C4-2B (cell line): ENCODE measurements at regions not wholly inside any gene's neighbourhood (a gene's known extent, or its start where the extent isn't known, plus 50 kb on each side); places are given as distances from the start of the nearest gene placed in this dataset.

Experiments
- ZFX ChIP-seq: fragments of 450-650 bp; IDR thresholded peaks from 2 replicates; pipeline ENCODE4 v1.6.1; 2017
- TF ChIP-seq, protein P1 (sequence below): fragments of 450-650 bp; conservative IDR thresholded peaks from 2 replicates; pipeline ENCODE4 v1.5.1; 2017; ENCODE audit warnings: mild to moderate bottlenecking

DNA sequence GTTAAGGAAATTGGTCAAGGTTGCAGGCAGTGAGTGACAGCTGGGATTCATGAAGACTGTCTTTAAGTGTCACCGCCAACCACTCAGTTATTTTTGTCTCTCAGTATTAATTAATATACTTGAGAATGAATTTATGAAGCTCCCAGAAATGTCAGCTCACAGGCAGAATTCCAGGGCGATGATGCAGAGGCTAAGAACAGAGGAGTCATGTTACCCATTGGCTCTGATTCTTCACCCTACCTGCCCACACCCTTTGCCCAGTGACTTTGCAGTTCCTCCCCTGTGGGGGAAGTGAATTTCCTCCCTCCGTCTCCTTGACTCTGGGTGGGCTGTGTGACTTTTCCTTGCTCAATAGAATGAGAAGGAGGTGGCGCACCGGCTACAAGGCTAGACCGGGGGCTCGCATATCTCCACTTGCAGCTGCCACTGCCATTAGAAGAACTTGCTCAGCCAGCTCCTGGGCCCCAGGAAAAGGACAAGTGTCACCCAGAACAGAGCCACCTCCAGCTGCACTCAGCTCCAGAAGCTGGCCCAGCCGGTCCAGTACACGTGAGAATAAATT lies 157.1 kb upstream of the PRKCQ start:
- TF ChIP-seq, protein P1, sequence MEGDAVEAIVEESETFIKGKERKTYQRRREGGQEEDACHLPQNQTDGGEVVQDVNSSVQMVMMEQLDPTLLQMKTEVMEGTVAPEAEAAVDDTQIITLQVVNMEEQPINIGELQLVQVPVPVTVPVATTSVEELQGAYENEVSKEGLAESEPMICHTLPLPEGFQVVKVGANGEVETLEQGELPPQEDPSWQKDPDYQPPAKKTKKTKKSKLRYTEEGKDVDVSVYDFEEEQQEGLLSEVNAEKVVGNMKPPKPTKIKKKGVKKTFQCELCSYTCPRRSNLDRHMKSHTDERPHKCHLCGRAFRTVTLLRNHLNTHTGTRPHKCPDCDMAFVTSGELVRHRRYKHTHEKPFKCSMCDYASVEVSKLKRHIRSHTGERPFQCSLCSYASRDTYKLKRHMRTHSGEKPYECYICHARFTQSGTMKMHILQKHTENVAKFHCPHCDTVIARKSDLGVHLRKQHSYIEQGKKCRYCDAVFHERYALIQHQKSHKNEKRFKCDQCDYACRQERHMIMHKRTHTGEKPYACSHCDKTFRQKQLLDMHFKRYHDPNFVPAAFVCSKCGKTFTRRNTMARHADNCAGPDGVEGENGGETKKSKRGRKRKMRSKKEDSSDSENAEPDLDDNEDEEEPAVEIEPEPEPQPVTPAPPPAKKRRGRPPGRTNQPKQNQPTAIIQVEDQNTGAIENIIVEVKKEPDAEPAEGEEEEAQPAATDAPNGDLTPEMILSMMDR, result no peak
- TF ChIP-seq ZFX, result no peak
